HEK293 (cell line): ENCODE measurements at regions not wholly inside any gene's neighbourhood (a gene's known extent, or its start where the extent isn't known, plus 50 kb on each side); places are given as distances from the start of the nearest gene placed in this dataset.

Experiments
- CTCF ChIA-PET: fragments of 350-600 bp; formaldehyde crosslinking; extraction: SDS; loops from one replicate; lab custom pipeline; 2021; ENCODE audit warnings: antibody characterized with exemption; lab: Yijun Ruan, JAX
- POLR2A ChIA-PET: fragments of 300-600 bp; formaldehyde crosslinking; extraction: SDS; loops from one replicate; lab custom pipeline; 2020; ENCODE audit warnings: antibody characterized with exemption, inconsistent platforms; lab: Yijun Ruan, JAX
- H3K27ac ChIP-seq: fragments of 200-500 bp; sonication (Bioruptor generic); 2 replicates; pipeline ENCODE4 v1.5.1; 2014; ENCODE audit warnings: low read depth, low read length, control low read depth, inconsistent platforms; ENCODE audit errors: extremely low read depth
- H3K36me3 ChIP-seq, 2 experiments: fragments of 200-500 bp in 1 of 2; sonication (Bioruptor generic) in 1 of 2; 1 replicate in 1 of 2; 2 replicates in 1 of 2; pipeline ENCODE4 v1.5.1; 2014 to 2017; ENCODE audit warnings: inconsistent platforms in 2 of 2, low read length in 2 of 2; ENCODE audit not compliant: control insufficient read depth in 2 of 2, insufficient read depth in 1 of 2
- H3K4me1 ChIP-seq: fragments of 200-500 bp; sonication (Bioruptor generic); 2 replicates; pipeline ENCODE4 v1.5.1; 2014; ENCODE audit warnings: mild to moderate bottlenecking, low read length, inconsistent platforms; ENCODE audit not compliant: control insufficient read depth, insufficient read depth
- H3K4me3 ChIP-seq: 2 replicates; pipeline ENCODE4 v1.5.1; 2011; ENCODE audit warnings: low read depth, mild to moderate bottlenecking, control low read depth, low read length, moderate library complexity
- H3K9me3 ChIP-seq: fragments of 200-500 bp; sonication (Bioruptor generic); 2 replicates; pipeline ENCODE4 v1.5.1; 2014; ENCODE audit warnings: low read depth, low read length, inconsistent platforms; ENCODE audit not compliant: control insufficient read depth, insufficient read depth
- ATF2 ChIP-seq: fragments of 450-650 bp; formaldehyde crosslinking; IDR thresholded peaks from 2 replicates; pipeline ENCODE4 v1.5.1; 2016; ENCODE audit warnings: missing biosample characterization, missing genetic modification characterization, low read depth
- SCRT1 ChIP-seq: fragments of 450-650 bp; formaldehyde crosslinking; IDR thresholded peaks from 2 replicates; pipeline ENCODE4 v1.5.1; 2016; ENCODE audit warnings: missing biosample characterization, missing genetic modification characterization, borderline replicate concordance
- TRIM28 ChIP-seq: IDR thresholded peaks from 2 replicates; pipeline ENCODE4 v1.6.1; 2011; ENCODE audit warnings: low read length, control low read depth, borderline replicate concordance
- ZEB2 ChIP-seq: fragments of 450-650 bp; formaldehyde crosslinking; IDR thresholded peaks from 2 replicates; pipeline ENCODE4 v1.5.1; 2016; ENCODE audit warnings: missing biosample characterization, missing genetic modification characterization
- ZFP41 ChIP-seq: fragments of 450-650 bp; formaldehyde crosslinking; IDR thresholded peaks from 2 replicates; pipeline ENCODE4 v1.5.1; 2016; ENCODE audit warnings: missing biosample characterization, missing genetic modification characterization, borderline replicate concordance
- ZFP69B ChIP-seq: fragments of 450-650 bp; formaldehyde crosslinking; IDR thresholded peaks from 2 replicates; pipeline ENCODE4 v1.5.1; 2016; ENCODE audit warnings: missing biosample characterization, missing genetic modification characterization
- ZNF132 ChIP-seq: fragments of 450-650 bp; formaldehyde crosslinking; IDR thresholded peaks from 2 replicates; pipeline ENCODE4 v1.5.1; 2017; ENCODE audit warnings: missing biosample characterization, missing genetic modification characterization, borderline replicate concordance
- ZNF18 ChIP-seq: fragments of 450-650 bp; formaldehyde crosslinking; IDR thresholded peaks from 2 replicates; pipeline ENCODE4 v1.5.1; 2016; ENCODE audit warnings: missing biosample characterization, missing genetic modification characterization
- ZNF19 ChIP-seq: fragments of 450-650 bp; formaldehyde crosslinking; IDR thresholded peaks from 2 replicates; pipeline ENCODE4; 2016; ENCODE audit warnings: missing biosample characterization, missing genetic modification characterization, low read depth
- ZNF354C ChIP-seq: fragments of 450-650 bp; formaldehyde crosslinking; IDR thresholded peaks from 2 replicates; pipeline ENCODE4 v1.5.1; 2016; ENCODE audit warnings: missing biosample characterization, missing genetic modification characterization, low read depth, borderline replicate concordance
- ZNF48 ChIP-seq: fragments of 450-650 bp; formaldehyde crosslinking; IDR thresholded peaks from 2 replicates; pipeline ENCODE4 v1.5.1; 2016; ENCODE audit warnings: missing biosample characterization, missing genetic modification characterization
- ZNF510 ChIP-seq: fragments of 450-650 bp; formaldehyde crosslinking; IDR thresholded peaks from 2 replicates; pipeline ENCODE4 v1.5.1; 2018; ENCODE audit warnings: mild to moderate bottlenecking, missing genetic modification characterization, missing biosample characterization; ENCODE audit not compliant: insufficient replicate concordance
- ZNF529 ChIP-seq: fragments of 450-650 bp; formaldehyde crosslinking; IDR thresholded peaks from 2 replicates; pipeline ENCODE4 v1.5.1; 2017; ENCODE audit warnings: missing genetic modification characterization, missing biosample characterization; ENCODE audit not compliant: insufficient replicate concordance
- ZNF580 ChIP-seq: fragments of 450-650 bp; formaldehyde crosslinking; IDR thresholded peaks from 2 replicates; pipeline ENCODE4 v1.5.1; 2016; ENCODE audit warnings: missing biosample characterization, missing genetic modification characterization
- ZNF768 ChIP-seq: fragments of 450-650 bp; formaldehyde crosslinking; IDR thresholded peaks from 2 replicates; pipeline ENCODE4 v1.5.1; 2018; ENCODE audit warnings: missing biosample characterization, mild to moderate bottlenecking, missing genetic modification characterization
- ZNF777 ChIP-seq: fragments of 450-650 bp; formaldehyde crosslinking; IDR thresholded peaks from 2 replicates; pipeline ENCODE4 v1.5.1; 2017; ENCODE audit warnings: missing biosample characterization, missing genetic modification characterization, borderline replicate concordance
- ZNF791 ChIP-seq: fragments of 450-650 bp; formaldehyde crosslinking; IDR thresholded peaks from 2 replicates; pipeline ENCODE4 v1.5.1; 2016; ENCODE audit warnings: missing biosample characterization, missing genetic modification characterization

- TF ChIP-seq ZNF768 (tag by site-specific recombination) (no peak), ZNF529 (tag by site-specific recombination) (no peak), ZNF132 (no peak), ZNF18 (tag by site-specific recombination) (no peak), ZNF791 (tag by site-specific recombination) (no peak), ZFP69B (tag by site-specific recombination) (no peak)
- TF ChIP-seq, all 188 proteins: peak for 0
- POLR2A ChIA-PET: no interaction called here
- H3K4me3 ChIP-seq: no peak overlapping the region
- no peaks in the 10 kb centered on the region for H3K36me3 ChIP-seq
- H3K4me1 ChIP-seq: no peaks in the 10 kb centered on the region
- H3K27ac ChIP-seq: no peak overlapping the region
- CTCF ChIA-PET: no interaction called here
- no peaks in the 10 kb centered on the region for H3K9me3 ChIP-seq
Measured at GRCh38 chr1:213573648-213574009, 414.1 kb upstream of the PROX1 start.

DNA sequence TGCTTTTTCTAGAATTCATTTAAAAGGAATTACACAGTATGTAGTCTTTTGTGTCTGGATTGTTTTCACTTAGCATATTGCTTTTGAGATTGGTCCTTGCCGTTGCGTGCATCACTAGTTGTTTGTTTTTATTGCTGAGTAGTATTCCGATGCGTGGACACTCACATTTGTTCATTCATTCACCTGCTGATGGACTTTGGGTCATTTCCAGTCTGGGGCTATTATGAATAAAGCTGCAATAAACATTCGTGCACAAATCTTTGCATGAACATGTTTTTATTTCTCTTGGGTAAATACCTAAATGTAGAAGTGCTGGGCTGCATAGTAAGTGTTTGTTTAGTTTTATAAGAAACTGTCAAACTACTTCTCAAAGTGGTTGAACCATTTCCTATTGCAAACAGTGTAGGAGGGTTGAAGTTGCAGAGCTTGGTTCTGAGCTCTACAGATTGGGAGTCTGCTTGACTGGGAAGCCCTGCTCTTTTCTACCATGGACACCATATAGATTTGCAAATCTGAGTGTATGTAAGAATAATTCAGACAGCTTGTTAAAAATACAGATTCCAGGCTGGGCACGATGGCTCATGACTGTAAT, 404.7 kb upstream of the PROX1 start:
- TF ChIP-seq ZNF777 (no peak), ZNF19 (tag by site-specific recombination) (no peak)
- no peak overlapping the region for H3K27ac ChIP-seq
- H3K36me3 ChIP-seq: no peaks in the 10 kb centered on the region
- no peaks in the 10 kb centered on the region for H3K9me3 ChIP-seq
- no peaks in the 10 kb centered on the region; the same call in 1 of the 2 replicates for H3K4me1 ChIP-seq
- CTCF ChIA-PET: interaction anchor here (1.2 kb wide), 1 partner anchor 19 kb away, joined by 3 read pairs; no protein-coding TSS in a partner anchor
- POLR2A ChIA-PET: no interaction called here
- no peak overlapping the region for H3K4me3 ChIP-seq

DNA sequence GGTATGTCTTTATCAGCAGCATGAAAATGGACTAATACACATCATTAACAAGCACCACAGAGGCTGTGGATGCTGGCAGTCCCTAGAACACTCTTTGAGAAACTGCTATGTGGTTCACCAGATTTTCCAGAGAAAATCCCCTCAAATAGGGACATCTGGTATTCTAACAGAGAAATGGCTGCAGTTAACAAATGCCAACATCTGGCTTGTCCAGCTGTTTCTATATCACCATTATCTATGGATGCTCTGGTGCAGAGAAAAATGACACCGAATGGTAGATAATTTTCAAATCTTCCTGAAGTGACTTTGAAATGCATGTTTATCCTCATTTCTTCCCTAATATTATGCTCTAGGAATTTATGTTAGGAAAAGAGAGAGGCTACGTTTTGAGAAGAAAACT, 403.5 kb upstream of the PROX1 start:
- POLR2A ChIA-PET: no interaction called here
- TF ChIP-seq SCRT1 (no peak), ZNF48 (tag by site-specific recombination) (no peak), ZFP41 (no peak), ZNF510 (tag by site-specific recombination) (no peak), TRIM28 (no peak), ATF2 (tag by site-specific recombination) (no peak), ZNF580 (tag by site-specific recombination) (no peak), ZNF354C (tag by site-specific recombination) (no peak), ZEB2 (tag by site-specific recombination) (no peak)
- Histone ChIP-seq H3K9me3 (no peaks in the 10 kb centered on the region), H3K36me3 (no peaks in the 10 kb centered on the region), H3K4me1 (no peaks in the 10 kb centered on the region; the same call in 1 of the 2 replicates), H3K4me3 (no peak overlapping the region), H3K27ac (no peak overlapping the region)
- CTCF ChIA-PET: no interaction called here
